Activated CD8-positive, alpha-beta T cell treated with anti-CD3 and anti-CD28 coated beads for 36 hours (primary cell): ENCODE measurements at regions not wholly inside any gene's neighbourhood (a gene's known extent, or its start where the extent isn't known, plus 50 kb on each side); places are given as distances from the start of the nearest gene placed in this dataset.

ENCODE experiments used
- ATAC-seq: fragments of 200-7000 bp; cut with Tn5 transposase; one replicate; pipeline ENCODE4 v1.10.0; 2021; ENCODE audit warnings: mild to moderate bottlenecking, moderate library complexity
- CTCF ChIA-PET: fragments of 350-600 bp; sonication (Branson Sonifier 250); formaldehyde crosslinking; loops from one replicate; lab custom pipeline; 2021; ENCODE audit warnings: antibody characterized with exemption; lab: Charles Lee
- POLR2A ChIA-PET: fragments of 350-600 bp; sonication (Branson Sonifier 250); formaldehyde crosslinking; loops from one replicate; lab custom pipeline; 2021; ENCODE audit warnings: antibody characterized with exemption; lab: Charles Lee
- DNase-seq: peaks from one replicate; pipeline ENCODE4 v3.0.0-alpha.2; 2020
- H3K27ac Mint-ChIP-seq: one replicate; pipeline ENCODE4 v1.8.0; 2021; ENCODE audit warnings: mild to moderate bottlenecking, mixed read lengths
- H3K27me3 Mint-ChIP-seq: one replicate; pipeline ENCODE4 v1.8.0; 2021; ENCODE audit warnings: mixed read lengths
- H3K36me3 Mint-ChIP-seq: one replicate; pipeline ENCODE4 v1.8.0; 2021; ENCODE audit warnings: low read depth, mixed read lengths
- H3K4me1 Mint-ChIP-seq: one replicate; pipeline ENCODE4 v1.8.0; 2021; ENCODE audit warnings: low read depth, mixed read lengths
- H3K4me3 Mint-ChIP-seq: one replicate; pipeline ENCODE4 v1.8.0; 2021; ENCODE audit warnings: mild to moderate bottlenecking, moderate library complexity, mixed read lengths
- H3K9me3 Mint-ChIP-seq: one replicate; pipeline ENCODE4 v1.8.0; 2021; ENCODE audit warnings: mixed read lengths
- CTCF ChIP-seq: fragments of 200-600 bp; IDR thresholded peaks from one replicate; pipeline ENCODE4 v1.8.0; 2022; ENCODE audit warnings: antibody characterized with exemption, mild to moderate bottlenecking
- intact Hi-C: fragments of 100-400 bp; cut with micrococcal nuclease; formaldehyde crosslinking; loops from one replicate; pipeline ENCODE4 v1.10.0; 2022

GRCh38 chr4:63777601-63778000, 631.6 kb downstream of the TECRL start:
- no peak overlapping the region for H3K4me3 Mint-ChIP-seq
- no peaks in the 10 kb centered on the region for H3K36me3 Mint-ChIP-seq
- no peak for TF ChIP-seq CTCF
- CTCF ChIA-PET = no interaction called here
- H3K27ac Mint-ChIP-seq = no peak overlapping the region
- no peak for ATAC-seq
- peaks cover 16% of the 10 kb centered on the region for H3K9me3 Mint-ChIP-seq
- POLR2A ChIA-PET = no interaction called here
- DNase-seq = no peak
- intact Hi-C loops = no loop called here
- no peaks in the 10 kb centered on the region for H3K4me1 Mint-ChIP-seq
- no peaks in the 10 kb centered on the region for H3K27me3 Mint-ChIP-seq

- intact Hi-C loops = no loop called here
- Mint-ChIP-seq H3K9me3 (peaks cover 1% of the 10 kb centered on the region), H3K27me3 (no peaks in the 10 kb centered on the region), H3K36me3 (no peaks in the 10 kb centered on the region), H3K27ac (no peak overlapping the region), H3K4me1 (no peaks in the 10 kb centered on the region), H3K4me3 (no peak overlapping the region)
- ATAC-seq (no peak), DNase-seq (no peak)
- CTCF ChIA-PET = no interaction called here
- POLR2A ChIA-PET = no interaction called here
- no peak for TF ChIP-seq CTCF
Measured at GRCh38 chr4:63764400-63764799, 644.9 kb downstream of the TECRL start.

GRCh38 chr4:63757929-63758328, 651.3 kb downstream of the TECRL start:
- H3K27ac Mint-ChIP-seq = no peak overlapping the region
- intact Hi-C loops = no loop called here
- POLR2A ChIA-PET = no interaction called here
- ATAC-seq = no peak
- no peak for DNase-seq
- CTCF ChIA-PET = no interaction called here
- no peaks in the 10 kb centered on the region for H3K36me3 Mint-ChIP-seq
- no peaks in the 10 kb centered on the region for H3K4me1 Mint-ChIP-seq
- H3K4me3 Mint-ChIP-seq = no peak overlapping the region
- TF ChIP-seq CTCF = no peak
- H3K9me3 Mint-ChIP-seq = peaks cover 1% of the 10 kb centered on the region
- no peaks in the 10 kb centered on the region for H3K27me3 Mint-ChIP-seq

- no peak overlapping the region for H3K4me3 Mint-ChIP-seq
Measured at GRCh38 chr4:63742882-63743281, 666.4 kb downstream of the TECRL start.

GRCh38 chr4:63729519-63729918, 679.7 kb downstream of the TECRL start:
- CTCF ChIA-PET = no interaction called here
- no peak for DNase-seq
- intact Hi-C loops = no loop called here

More at GRCh38 chr4:63742882-63743281, 666.4 kb downstream of the TECRL start:
- no peak overlapping the region for H3K27ac Mint-ChIP-seq
- DNase-seq (no peak), ATAC-seq (no peak)
- POLR2A ChIA-PET = no interaction called here
- CTCF ChIA-PET = no interaction called here
- H3K9me3 Mint-ChIP-seq = peaks cover 3% of the 10 kb centered on the region
- intact Hi-C loops = no loop called here
- no peak for TF ChIP-seq CTCF
- no peaks in the 10 kb centered on the region for H3K4me1 Mint-ChIP-seq
- H3K36me3 Mint-ChIP-seq = no peaks in the 10 kb centered on the region
- H3K27me3 Mint-ChIP-seq = no peaks in the 10 kb centered on the region

More at GRCh38 chr4:63729519-63729918, 679.7 kb downstream of the TECRL start:
- no peak for ATAC-seq
- Mint-ChIP-seq H3K4me1 (no peaks in the 10 kb centered on the region), H3K9me3 (peaks cover 12% of the 10 kb centered on the region), H3K27me3 (no peaks in the 10 kb centered on the region), H3K36me3 (no peaks in the 10 kb centered on the region), H3K4me3 (no peak overlapping the region), H3K27ac (no peak overlapping the region)
- POLR2A ChIA-PET = no interaction called here
- no peak for TF ChIP-seq CTCF
